Hepatocyte (in vitro differentiated cells): ENCODE measurements at regions not wholly inside any gene's neighbourhood (a gene's known extent, or its start where the extent isn't known, plus 50 kb on each side); places are given as distances from the start of the nearest gene placed in this dataset.

Experiments
- DNase-seq: peaks from one replicate; pipeline ENCODE4 v3.0.0-alpha.2; 2016; ENCODE audit warnings: low spot score
- H2AFZ ChIP-seq: fragments of 200-600 bp; sonication (generic); 2 replicates; pipeline ENCODE4 v1.6.0; 2016; ENCODE audit warnings: antibody characterized with exemption, mild to moderate bottlenecking
- H3K27ac ChIP-seq: fragments of 200-600 bp; sonication (generic); 2 replicates; pipeline ENCODE4 v1.5.1; 2016; ENCODE audit warnings: mild to moderate bottlenecking
- H3K27me3 ChIP-seq: fragments of 200-600 bp; sonication (generic); 2 replicates; pipeline ENCODE4 v1.6.1; 2016
- H3K36me3 ChIP-seq: fragments of 200-600 bp; sonication (generic); replicated peaks from 2 replicates; pipeline ENCODE4 v1.5.1; 2016; ENCODE audit warnings: low read depth; ENCODE audit not compliant: insufficient read depth
- H3K4me1 ChIP-seq: fragments of 200-600 bp; sonication (generic); 2 replicates; pipeline ENCODE4 v1.5.1; 2016; ENCODE audit warnings: mild to moderate bottlenecking, moderate library complexity; ENCODE audit not compliant: insufficient read depth
- H3K4me2 ChIP-seq: fragments of 200-600 bp; sonication (generic); 2 replicates; pipeline ENCODE4 v1.6.0; 2016
- H3K4me3 ChIP-seq: fragments of 200-600 bp; sonication (generic); 2 replicates; pipeline ENCODE4 v1.5.1; 2016; ENCODE audit warnings: mild to moderate bottlenecking
- H3K79me2 ChIP-seq: fragments of 200-600 bp; sonication (generic); 2 replicates; pipeline ENCODE4 v1.6.0; 2017; ENCODE audit warnings: mild to moderate bottlenecking
- H3K9me2 ChIP-seq: fragments of 200-600 bp; sonication (generic); replicated peaks from 2 replicates; pipeline ENCODE4 v1.6.0; 2017; ENCODE audit warnings: mild to moderate bottlenecking; ENCODE audit not compliant: insufficient read depth
- H3K9me3 ChIP-seq: fragments of 200-600 bp; sonication (generic); 2 replicates; pipeline ENCODE4 v1.5.1; 2016; ENCODE audit warnings: low read depth, mild to moderate bottlenecking
- H4K20me1 ChIP-seq: fragments of 200-600 bp; sonication (generic); 2 replicates; pipeline ENCODE4 v1.6.0; 2016; ENCODE audit warnings: mild to moderate bottlenecking; ENCODE audit not compliant: insufficient read depth, poor library complexity, severe bottlenecking
- EZH2 ChIP-seq: fragments of 200-600 bp; sonication (generic); IDR thresholded peaks from 2 replicates; pipeline ENCODE4 v1.6.1; 2016; ENCODE audit warnings: antibody characterized with exemption, mild to moderate bottlenecking, borderline replicate concordance
- EZH2phosphoT487 ChIP-seq: fragments of 200-600 bp; sonication (generic); IDR thresholded peaks from one replicate; pipeline ENCODE4 v1.6.1; 2018; ENCODE audit warnings: antibody characterized with exemption, mild to moderate bottlenecking, low read depth, moderate library complexity; ENCODE audit not compliant: unreplicated experiment, severe bottlenecking
- WGBS: methylation state at CpG from one replicate; pipeline ENCODE4 v1.1.6; 2016; ENCODE audit warnings: low lambda C conversion rate; ENCODE audit errors: missing lambda C conversion rate; 5-methylcytosine and 5-hydroxymethylcytosine counted together
- TF ChIP-seq, protein P1 (sequence below): fragments of 200-600 bp; sonication (generic); IDR thresholded peaks from 2 replicates; pipeline ENCODE4 v1.5.1; 2016; ENCODE audit warnings: antibody characterized with exemption, mild to moderate bottlenecking; ENCODE audit not compliant: poor library complexity

DNA sequence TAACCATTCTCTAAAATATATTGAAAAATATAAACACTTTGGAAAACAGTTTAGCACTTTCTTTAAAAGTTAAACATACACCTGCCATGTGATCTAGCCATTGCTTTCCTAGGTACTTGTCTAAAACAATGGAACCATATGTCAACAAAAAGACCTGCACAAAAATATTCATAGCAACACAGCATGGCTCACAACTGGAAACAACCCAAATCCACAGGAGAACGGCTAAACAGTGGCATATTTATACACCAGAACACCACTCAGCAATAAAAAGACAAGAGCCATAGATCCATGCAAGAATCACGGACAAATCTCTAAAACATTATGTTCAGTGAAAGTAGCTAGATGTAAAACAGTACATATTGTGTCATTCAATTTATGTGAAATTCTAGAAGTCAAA is 221.3 kb upstream of the UBE2E2 start:
- peaks cover 7% of the 10 kb centered on the region for H3K4me1 ChIP-seq
- H2AFZ ChIP-seq: no peak overlapping the region
- no peak overlapping the region for H3K27ac ChIP-seq
- no peaks in the 10 kb centered on the region for H3K9me3 ChIP-seq
- H3K4me3 ChIP-seq: no peak overlapping the region
- 35% methylated on average over 2 of the region's 2 CpGs for WGBS
- no peak for TF ChIP-seq EZH2
- TF ChIP-seq EZH2phosphoT487: no peak
- TF ChIP-seq, protein P1, sequence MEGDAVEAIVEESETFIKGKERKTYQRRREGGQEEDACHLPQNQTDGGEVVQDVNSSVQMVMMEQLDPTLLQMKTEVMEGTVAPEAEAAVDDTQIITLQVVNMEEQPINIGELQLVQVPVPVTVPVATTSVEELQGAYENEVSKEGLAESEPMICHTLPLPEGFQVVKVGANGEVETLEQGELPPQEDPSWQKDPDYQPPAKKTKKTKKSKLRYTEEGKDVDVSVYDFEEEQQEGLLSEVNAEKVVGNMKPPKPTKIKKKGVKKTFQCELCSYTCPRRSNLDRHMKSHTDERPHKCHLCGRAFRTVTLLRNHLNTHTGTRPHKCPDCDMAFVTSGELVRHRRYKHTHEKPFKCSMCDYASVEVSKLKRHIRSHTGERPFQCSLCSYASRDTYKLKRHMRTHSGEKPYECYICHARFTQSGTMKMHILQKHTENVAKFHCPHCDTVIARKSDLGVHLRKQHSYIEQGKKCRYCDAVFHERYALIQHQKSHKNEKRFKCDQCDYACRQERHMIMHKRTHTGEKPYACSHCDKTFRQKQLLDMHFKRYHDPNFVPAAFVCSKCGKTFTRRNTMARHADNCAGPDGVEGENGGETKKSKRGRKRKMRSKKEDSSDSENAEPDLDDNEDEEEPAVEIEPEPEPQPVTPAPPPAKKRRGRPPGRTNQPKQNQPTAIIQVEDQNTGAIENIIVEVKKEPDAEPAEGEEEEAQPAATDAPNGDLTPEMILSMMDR: no peak
- no peaks in the 10 kb centered on the region for H3K79me2 ChIP-seq
- H3K27me3 ChIP-seq: no peaks in the 10 kb centered on the region
- no peaks in the 10 kb centered on the region for H4K20me1 ChIP-seq
- H3K36me3 ChIP-seq: no peaks in the 10 kb centered on the region
- DNase-seq: no peak
- no peaks in the 10 kb centered on the region for H3K9me2 ChIP-seq
- H3K4me2 ChIP-seq: no peak overlapping the region

DNA sequence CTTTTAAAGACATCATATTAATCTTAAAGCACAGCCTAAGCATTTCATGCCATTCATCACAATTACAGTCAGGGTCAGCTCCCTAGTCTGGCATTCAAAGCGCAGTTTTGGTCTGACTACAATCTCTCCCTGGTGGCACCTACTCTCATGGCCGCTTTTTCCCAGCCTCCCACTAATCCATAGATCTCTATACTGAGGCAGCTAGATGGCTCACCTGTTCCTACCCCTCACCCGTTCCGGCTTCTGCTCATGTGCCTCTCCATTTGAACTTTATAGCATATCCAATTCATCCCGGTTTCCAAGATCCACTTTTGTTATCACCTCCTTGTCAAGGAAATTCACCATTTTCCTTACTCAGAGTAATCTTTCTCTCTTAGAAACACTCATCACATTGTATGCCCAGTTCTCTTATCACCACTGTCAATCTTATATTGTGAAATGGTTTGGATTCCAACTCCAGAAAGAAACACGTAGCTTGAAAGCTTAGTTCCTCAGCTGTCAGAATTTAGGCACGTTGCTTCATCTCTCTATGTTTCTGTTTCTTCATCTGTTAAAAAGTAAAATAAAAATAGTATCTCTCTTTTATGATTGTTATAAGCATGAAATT is 220.0 kb upstream of the UBE2E2 start:
- H3K27ac ChIP-seq: no peak overlapping the region
- no peaks in the 10 kb centered on the region for H3K9me3 ChIP-seq
- no peak overlapping the region for H2AFZ ChIP-seq

DNA sequence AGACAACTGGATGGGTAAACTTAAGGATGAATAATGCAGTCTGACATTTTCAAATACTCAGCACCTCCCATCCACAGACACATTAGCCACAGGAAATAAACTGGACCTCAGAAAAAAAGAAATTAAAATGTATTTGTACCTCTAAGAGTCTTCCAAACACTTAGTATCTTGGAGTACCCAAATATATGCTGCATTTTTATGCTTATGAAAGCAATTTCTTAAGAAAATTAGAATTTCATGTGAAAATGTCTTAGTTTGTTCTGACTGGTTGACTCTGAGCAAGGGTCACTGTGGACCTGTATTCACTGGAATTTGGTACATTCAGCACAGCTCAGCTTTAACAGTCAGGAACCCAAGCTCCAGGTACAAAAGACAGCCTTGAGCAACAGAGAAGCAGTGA is 216.2 kb upstream of the UBE2E2 start:
- TF ChIP-seq, protein P1: no peak
- no peak for TF ChIP-seq EZH2
- no peaks in the 10 kb centered on the region for H3K79me2 ChIP-seq

More for the DNA sequence above, 220.0 kb upstream of the UBE2E2 start:
- Histone ChIP-seq H3K4me2 (no peak overlapping the region), H3K9me2 (no peaks in the 10 kb centered on the region), H3K27me3 (no peaks in the 10 kb centered on the region), H4K20me1 (no peaks in the 10 kb centered on the region), H3K36me3 (no peaks in the 10 kb centered on the region), H3K4me3 (no peak overlapping the region), H3K4me1 (peaks cover 7% of the 10 kb centered on the region), H3K79me2 (no peaks in the 10 kb centered on the region)
- TF ChIP-seq, protein P1: no peak
- TF ChIP-seq EZH2phosphoT487: no peak
- WGBS: 70% methylated on average over 7 of the region's 7 CpGs
- DNase-seq: no peak

DNA sequence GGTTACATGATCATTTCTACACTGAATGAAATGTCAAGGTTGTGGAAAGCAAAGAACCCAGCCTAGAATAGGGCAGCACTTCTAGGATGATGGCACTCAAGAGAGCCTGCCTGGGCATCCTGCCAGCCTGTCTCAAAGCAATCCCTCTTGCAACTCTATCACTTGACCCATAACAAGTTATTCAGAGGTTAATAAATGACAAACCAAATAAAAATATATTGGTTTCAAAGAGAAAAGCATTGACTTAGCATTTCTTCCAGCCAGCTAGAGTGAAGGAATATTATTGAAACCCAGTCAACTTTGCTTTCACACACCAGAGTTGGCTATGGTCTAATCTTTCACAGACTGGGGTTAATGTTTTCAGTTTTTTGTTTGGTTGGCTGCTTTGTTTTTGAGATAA is 214.6 kb upstream of the UBE2E2 start:
- H3K9me3 ChIP-seq: no peaks in the 10 kb centered on the region
- no peak overlapping the region for H3K4me2 ChIP-seq
- DNase-seq: no peak
- H3K27ac ChIP-seq: peak overlapping the region; percentile 8
- H3K4me3 ChIP-seq: no peak overlapping the region
- no peaks in the 10 kb centered on the region for H3K27me3 ChIP-seq
- H3K79me2 ChIP-seq: no peaks in the 10 kb centered on the region
- no peak overlapping the region for H2AFZ ChIP-seq
- no peaks in the 10 kb centered on the region for H3K9me2 ChIP-seq
- TF ChIP-seq EZH2phosphoT487 (no peak), EZH2 (no peak)
- TF ChIP-seq, protein P1: no peak
- H3K4me1 ChIP-seq: no peaks in the 10 kb centered on the region
- H4K20me1 ChIP-seq: no peaks in the 10 kb centered on the region
- H3K36me3 ChIP-seq: no peaks in the 10 kb centered on the region

More for the DNA sequence above, 216.2 kb upstream of the UBE2E2 start:
- Histone ChIP-seq H3K4me3 (no peak overlapping the region), H3K27me3 (no peaks in the 10 kb centered on the region), H3K4me2 (no peak overlapping the region), H3K9me2 (no peaks in the 10 kb centered on the region), H3K4me1 (no peaks in the 10 kb centered on the region), H4K20me1 (no peaks in the 10 kb centered on the region), H2AFZ (no peak overlapping the region), H3K9me3 (no peaks in the 10 kb centered on the region), H3K27ac (peak overlapping the region; percentile 43), H3K36me3 (no peaks in the 10 kb centered on the region)
- peak; percentile 39 for DNase-seq
